Activated T-helper 1 cell treated with anti-CD3 and anti-CD28 coated beads, Interleukin-2, amount 50 U/mL, for 16 hours (primary cell): ENCODE measurements at regions not wholly inside any gene's neighbourhood (a gene's known extent, or its start where the extent isn't known, plus 50 kb on each side); places are given as distances from the start of the nearest gene placed in this dataset.
"Not testable (repeated sequence)": the region's sequence is repeated elsewhere in the genome, so short reads cannot be mapped to it uniquely, and the experiment has no call there.

ENCODE experiments used
- DNase-seq, 2 donors: peaks; one replicate each; pipeline ENCODE4 v3.0.0-alpha.2; 2020; ENCODE audit warnings: low read depth in 1 of 2, low spot score in 1 of 2

DNA sequence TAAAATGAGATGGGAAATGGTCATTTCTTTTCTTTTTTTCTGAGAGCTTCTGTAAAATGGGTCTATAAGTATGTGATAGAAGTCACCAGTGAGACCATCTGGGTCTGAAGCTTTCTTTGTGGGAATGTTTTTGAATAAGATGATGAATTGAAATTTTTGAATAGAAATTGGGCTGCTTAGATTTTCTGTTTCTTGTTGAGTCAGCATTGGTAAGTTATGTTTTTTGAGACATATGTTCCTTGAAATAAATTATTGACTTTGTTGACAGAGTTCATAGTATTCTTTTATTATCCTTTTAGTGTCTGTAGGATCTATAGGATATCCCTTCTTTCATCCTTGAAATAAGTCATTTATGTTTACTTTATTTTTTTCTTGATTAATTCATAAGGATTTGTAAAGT, 208.1 kb downstream of the OPA1 start:
- no peak for DNase-seq

DNA sequence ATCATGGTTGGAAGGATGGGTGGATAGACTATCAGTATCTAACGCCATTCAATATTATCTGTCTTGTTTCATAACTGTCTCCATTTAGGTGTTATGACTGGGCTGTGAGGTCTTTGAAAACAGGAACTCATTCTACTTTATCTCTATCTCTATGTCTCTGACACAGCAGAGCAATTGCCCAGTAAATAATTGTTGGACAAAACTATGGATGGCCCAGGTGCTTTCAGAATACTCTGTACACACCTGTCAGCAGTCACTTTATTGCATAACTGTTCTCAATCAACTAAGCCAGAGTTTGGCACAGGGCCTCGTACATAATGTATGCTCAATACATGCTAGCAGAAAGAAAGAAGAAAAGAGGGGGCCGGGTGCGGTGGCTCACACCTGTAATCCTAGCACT, 210.3 kb downstream of the OPA1 start:
- no peak for DNase-seq

DNA sequence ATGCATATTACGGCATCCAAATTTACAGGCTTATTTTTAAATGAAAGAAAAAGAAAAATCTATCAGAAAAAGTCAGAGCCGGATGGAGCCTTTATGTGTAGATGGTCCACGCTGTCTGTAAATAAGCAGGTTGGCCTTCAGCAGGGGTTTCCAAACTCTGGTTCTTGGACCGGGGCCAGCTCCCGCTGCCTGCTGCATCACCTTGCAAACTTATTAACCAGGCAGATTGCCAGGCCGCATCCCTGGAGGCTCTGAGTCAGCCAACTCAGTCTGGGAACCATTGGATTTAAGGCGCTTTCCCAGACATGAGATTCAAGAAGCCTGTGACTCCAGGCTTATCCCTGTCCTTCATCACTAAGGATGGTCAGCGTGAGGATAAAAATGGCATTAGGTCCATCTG, 212.4 kb downstream of the OPA1 start:
- no peak for DNase-seq

DNA sequence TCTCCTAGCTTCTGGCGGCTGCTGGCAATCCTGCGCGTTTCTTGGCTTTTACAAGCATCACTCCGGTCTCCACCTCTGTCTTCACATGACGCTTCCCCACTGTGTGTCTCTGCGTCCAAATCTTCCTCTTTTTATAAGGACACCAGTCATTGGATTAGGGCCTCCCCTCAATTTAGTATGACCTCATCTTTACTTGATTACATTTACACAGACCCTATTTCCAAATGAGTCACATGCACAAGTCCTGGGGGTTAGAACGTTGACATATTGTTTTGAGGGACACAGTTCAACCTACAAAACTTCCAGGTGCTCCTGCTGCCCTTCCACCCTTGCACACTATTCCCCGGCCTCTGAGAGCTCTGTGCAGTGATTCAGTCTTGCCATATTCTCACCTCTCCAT, 215.3 kb downstream of the OPA1 start:
- no peak for DNase-seq

DNA sequence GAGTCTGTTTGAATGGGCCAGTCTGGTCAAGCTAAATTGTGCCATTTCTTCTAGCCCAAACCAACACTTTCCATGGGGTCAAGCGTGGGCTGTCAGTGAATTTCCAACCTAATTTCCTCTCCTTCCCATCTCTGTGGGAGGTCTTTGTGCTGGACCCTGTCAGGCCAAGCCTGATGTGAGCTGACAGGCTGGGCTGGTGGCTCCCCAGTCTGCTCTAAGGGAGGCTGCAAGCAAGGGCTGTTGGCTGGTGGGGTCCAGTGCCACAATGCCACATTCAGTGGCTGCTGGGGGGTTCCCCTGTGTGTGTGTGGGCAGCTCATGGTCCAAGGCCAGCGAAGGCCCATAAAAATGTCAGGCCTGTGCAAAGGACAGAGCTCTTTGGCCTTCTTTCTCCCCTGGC, 216.1 kb downstream of the OPA1 start:
- DNase-seq: no peak

DNA sequence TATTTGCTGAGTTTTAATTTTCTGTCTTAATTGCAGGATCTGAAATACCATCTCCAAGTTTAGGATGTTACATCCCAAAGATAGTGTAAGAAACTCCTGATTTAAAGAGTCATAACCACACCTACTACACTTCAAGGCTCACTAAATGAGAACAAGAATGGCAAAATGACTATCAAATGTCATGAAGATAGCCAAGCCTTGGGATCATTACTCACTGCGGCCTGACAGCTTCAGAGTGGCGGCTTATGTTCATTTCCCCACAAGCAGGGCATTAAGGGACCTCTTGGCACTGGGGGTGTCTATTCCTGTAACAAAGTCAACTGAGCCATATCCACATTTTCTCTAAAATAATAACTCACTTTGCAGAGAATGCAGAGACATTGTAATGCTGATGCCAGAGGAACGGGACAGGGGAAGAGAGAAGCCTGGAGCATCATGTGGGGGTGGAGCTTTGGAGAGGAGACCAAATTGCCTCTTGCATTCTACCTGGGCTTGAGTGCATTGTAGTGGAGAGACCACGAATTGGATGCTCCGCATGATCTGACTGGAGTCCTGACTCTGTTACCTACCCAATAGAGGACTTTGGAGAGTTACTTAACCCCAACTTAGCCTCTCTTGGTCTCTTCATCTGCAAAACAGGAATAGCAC, 219.2 kb downstream of the OPA1 start:
- DNase-seq: no peak

DNA sequence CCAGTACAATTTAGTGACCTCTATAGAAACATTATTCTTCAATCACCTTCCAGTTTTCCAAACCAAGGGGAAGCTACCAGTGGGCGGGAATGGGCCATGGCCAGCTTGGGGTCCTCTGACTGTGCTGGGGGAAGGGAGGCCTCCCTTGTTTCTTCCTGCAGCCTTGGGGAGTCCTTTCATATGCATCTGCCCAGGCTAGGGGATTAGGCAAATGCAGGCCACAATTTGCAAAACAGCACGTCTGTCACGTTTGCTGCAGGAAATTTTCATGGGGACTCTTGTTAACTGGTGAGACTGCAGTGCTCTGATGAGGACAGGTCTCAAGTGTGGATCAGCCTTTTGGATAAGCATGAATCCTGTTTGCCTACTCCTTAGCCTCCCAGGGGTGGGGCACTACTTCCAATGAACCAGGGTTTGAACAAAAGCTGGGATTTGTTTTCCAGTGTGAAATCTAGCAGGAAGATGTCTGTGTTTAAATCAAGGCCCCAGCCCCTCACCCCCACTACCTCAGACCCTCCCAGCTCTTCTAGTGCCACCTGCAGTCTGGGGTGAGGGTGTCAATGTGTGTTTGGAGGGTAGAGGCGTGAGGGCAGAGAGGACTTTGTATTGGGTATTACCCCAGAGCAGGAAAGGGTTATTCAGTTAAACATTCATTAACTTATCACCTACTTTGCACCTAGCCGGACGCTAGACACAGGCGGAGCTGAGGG, 219.9 kb downstream of the OPA1 start:
- DNase-seq: no peak

DNA sequence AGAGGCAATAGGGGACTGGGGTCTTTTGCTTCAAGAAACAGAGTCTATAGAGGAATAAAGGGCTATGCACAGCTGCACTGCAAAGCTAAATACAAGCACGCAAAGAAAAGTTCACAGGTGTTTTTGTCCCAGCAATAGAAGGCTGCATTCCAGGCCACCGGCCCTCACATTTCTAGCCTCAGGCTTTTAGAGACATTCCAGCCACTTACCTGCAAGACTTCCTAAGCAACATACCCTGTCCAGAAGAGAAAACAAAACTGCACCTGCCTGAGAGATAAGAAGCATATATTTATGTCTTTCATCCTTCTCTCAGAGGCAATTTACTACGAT, 220.5 kb downstream of the OPA1 start:
- no peak for DNase-seq

DNA sequence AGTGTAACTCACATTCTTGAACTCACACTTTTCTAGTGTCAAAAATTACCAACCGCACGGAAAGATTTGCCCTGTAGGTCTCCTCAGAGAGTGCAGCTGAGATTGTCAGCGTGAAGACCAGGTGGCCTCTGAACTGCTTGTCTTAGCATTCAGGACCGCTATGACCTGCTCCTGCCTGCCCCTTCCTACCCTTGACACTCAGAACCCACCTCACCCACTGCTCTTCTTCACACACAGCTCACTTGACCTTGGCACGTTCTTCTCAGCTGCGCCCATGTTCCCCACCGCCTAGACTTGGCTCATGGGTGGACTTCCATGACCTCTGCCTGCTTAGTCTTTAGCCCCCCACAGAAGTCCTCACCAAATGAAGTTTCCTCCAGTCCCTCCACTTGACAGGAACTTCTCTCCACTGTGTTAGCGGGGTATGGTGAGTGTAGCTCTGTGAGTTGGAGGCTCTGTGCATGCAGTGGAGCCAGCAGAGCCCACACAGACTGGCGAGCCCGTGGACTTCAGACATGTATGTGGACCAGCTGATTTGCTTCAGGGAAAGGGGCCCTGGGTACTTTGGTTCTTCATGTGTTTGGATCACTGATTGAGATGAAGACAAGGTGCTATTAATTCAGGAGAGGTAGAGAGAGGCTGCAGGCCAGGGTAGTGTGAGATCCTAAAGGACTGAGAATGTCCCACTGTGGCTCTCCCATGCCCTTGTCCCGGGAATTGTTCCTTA, 221.3 kb downstream of the OPA1 start:
- no peak for DNase-seq

DNA sequence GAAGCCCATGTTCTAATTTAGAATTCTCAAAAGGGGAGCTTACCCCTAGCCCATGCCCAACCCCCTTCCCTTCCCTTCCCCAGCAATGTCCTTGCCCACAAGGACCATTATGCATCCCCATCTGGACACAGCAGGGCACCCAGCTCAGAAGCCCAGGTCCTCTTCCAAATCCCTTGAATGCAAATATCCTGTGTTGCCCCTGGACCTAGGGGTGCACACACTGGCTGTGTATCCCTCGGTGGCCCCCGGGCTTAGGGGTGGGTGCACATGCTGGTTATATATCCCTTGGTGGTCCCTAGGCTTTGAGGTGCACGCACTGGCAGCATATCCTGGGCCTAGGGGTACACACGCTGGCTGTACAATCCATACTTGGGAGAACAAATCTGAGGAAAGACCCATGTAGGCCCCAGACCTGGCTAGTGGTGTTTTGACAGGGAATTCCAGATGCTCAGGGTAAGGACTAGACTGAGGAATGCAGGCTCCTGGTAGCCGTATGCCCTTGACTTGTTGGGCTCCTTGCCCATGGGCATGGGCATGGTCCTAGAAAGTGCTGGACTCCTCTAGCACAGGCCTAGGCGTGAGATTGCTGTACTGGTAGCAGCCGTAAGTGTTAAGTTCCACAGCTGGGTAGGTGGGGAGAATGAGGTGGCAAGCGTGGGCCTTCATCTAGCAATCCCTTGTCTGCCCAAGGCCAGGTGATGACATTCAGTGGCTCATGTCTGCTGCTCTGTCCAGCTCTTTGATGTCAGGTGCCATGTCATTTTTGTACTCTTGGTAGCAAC, 222.4 kb downstream of the OPA1 start:
- no peak for DNase-seq

DNA sequence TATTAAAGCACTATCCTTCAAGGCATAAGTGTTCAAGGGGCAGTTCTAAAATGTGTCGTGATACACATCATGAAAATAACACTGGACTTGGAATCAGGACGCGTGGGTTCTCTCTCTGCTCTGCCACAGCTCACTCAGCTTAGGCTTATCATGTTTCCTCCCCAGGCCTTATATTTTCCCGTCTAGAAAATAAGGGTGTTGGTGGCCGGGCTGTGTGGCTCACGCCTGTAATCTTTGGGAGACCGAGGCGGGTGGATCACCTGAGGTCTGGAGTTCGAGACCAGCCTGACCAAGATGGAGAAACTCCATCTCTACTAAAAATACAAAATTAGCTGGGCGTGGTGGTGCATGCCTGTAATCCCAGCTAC, 223.0 kb downstream of the OPA1 start:
- no peak for DNase-seq

DNA sequence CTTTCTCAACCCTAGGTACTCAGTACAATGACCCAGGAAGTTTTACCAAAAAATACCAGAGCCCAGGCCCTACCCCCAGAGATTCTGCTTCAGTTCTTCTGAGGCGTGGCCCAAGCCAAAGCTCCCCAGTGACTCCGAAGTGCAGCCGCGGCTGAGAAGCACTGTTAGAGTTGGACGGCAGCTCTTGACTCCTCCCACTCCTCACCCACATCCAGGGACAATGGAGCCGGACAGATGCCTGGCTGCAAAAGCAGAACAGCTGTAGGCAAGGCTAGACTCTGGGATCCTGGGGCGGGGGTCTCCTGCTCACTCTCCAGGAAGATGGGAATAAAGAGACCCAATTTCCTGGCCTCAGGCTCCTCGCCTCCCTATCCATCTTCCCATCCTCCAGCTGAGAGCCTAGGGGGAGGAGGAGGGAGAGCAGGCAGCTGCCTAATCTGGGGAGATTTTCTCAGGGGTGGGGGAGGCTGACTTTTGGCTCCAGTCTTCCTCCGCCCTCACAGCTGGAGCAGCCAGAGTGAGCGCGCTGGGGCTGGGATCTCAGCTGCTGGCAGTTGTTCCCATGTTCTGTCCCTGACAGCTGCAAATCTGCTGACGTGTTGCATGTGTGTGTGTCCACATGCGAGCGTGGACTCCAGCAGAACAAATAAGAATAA, 223.8 kb downstream of the OPA1 start:
- no peak for DNase-seq

DNA sequence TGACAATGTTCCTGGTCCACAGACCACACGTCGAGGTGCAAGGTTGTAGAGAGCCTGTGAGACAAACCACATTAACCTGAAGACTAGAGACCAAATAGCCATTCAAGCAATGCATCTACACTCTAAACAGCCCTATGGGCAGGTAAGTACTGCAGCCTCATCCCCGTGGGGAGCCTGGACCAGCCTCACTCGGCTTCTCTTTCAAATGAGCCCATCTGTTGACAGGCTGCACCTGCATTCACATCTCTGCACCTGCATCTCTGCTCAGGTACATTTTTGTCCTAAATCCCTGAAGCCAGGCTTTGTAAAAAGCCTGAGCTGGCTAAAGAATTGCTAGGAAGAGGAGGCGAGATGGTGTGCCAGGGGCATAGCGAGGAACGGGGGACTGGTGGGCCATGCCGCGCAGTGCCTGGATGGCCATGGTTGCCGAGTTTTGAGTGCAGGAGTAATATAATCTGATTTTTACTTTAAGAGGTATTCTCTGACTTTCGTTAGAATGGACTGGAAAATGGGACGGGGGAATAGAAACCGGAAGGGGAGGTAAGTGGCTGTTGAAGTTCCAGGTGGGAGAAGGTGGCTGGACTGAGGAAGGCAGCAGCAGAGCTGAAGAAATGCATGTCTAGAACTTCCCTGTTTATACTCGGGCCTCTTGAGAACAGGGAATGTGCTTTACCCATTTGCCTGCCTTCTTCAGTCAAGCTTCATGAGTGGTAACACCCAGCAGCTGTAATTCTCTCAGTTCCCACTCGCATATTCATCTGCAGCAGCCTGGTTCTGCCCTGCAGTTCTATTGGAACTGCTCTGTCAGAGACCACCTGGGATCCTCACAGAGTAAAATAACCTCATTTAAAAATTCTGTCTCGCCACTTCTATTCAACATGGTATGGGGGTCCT, 226.4 kb downstream of the OPA1 start:
- no peak for DNase-seq

DNA sequence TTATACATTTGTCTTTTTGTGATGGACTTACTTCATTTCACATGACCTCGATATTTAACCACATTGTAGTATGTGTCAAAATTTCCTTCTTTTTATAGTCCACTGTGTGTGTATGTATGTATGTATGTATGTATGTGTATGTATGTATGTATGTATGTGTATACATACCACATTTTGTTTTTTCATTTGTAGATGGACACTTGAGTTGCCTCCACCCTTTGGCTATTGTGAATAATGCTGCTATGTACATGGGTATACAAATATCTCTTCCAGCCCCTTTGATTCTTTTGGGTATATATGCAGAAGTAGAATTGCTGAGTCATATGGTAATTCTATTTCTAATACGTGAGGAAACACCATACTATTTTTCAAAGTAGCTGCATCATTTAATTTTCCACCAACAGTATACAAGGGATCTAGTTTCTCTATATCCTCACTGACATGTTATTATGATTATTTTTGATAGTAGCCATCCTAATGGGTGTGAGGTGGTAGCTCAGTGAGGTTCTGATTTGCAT, 228.2 kb downstream of the OPA1 start:
- no peak for DNase-seq

DNA sequence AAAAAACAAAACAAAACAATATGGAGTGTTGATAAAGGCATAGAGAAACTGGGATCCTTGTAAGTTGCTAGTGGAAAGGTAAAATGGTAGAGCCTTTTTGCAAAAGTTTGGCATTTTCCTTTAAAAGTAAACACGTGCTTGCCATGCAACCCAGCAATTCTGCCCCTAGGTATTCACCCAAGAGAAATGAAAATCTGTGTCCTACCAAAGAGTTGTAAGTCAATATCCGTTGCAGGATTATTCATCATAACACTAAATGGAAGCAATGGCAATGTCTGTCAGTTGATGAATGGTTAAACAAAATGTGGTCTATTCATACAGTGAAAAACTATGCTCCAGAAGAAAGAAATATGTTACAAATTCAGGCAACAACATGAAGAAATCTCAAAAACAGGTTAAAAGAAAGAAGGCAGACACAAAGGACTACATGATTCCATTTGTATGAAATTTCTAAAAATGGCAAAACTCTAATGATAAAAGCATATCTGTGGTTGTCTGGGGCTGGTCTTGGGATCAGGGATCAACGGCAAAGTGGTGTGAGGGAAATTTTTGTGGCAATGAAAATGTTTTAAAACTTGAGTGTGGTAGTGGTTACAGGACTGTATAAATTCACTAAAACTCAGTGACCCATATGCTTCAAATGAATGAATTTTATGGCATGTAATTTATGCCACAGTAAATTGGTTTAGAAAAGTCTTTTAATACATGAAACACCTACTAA, 229.6 kb downstream of the OPA1 start:
- no peak for DNase-seq

DNA sequence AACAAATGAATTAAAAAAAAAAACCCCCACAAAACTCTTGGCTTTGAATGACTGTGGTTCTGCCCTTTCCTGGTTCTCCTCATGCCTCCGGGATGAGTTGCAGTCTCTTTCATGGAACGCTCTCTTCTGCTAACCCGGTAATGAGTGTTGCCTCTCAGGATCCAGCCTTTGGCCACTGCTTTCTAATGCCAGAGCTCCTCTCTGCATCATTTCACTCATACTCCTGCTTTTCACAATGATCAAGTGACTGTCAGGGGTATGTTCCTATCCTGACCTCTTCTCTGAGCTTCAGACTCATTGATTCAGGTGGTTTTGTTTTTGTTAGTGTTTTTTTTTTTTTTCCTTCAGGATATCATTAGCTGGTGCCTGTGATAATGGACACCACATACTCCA, 230.2 kb downstream of the OPA1 start:
- DNase-seq: not testable (repeated sequence)

DNA sequence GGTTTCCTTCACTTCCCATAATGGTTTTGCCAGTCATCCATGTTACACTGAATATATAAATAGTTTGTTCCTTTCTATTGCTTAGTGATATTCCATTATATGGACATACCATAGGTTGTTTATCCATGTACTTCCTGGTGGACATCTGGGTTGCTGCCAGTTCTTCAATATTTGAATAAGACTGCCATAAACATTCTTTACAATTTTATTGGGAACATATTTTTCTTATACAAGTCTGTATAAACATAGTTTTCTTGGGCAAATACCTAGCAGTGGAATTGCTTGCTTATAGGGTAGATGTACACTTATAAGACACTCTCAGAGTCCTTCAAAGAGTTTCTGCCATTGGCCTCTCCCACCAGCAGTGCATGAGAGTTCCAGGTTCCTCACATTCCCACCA, 231.4 kb downstream of the OPA1 start:
- DNase-seq: no peak

DNA sequence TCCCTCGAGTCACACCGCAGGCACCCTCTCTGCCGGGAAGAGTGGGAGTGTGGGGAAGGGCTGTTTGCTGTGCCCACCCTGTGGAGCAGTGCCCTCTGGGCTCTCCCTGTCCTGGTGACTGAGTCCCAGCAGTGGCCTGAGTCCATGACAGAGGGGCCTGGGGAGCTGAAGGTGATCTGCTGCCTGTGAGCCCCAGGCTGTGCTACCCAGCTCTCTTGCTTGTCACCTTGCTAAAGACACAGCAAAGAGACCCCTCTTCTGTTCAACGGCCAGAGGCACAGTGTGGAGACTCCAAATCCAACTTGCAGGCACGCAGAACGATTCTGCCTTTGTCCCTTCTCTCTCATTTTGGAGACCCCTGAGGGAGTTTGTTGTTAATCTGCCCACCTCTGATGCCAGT, 232.6 kb downstream of the OPA1 start:
- DNase-seq: no peak

DNA sequence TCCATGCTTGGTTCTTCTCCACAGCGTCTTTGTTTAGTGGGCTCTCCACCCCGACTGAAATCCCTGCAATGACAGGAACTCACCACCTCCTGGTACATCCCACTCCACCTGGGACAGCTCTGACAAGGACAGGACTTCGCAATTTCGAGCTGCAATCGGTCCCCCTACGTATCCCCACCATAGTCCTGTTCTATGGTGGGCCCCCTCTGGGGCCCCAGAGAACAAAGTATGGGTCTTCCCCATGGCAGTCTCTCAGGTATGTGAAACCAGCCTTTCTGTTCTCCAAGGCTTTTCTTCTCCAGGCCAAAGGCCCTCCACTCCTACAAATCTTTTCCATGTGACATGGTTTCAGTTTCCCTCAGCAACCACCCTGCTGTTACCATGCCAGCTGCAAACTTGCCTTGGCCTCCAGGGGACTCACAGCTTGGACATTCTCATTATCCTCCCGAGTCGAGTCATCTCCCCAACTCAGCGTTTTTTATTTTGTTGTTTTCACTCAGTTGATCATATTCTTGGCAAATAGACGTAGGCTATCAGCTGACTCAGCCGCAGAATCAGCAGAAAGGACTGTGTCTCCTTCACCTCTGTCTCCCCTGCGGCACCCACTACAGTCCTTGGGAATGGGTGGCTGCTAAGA, 233.3 kb downstream of the OPA1 start:
- no peak for DNase-seq
